ENCODE measurements at regions not wholly inside any gene's neighbourhood (a gene's known extent, or its start where the extent isn't known, plus 50 kb on each side); places are given as distances from the start of the nearest gene placed in this dataset.

DNA sequence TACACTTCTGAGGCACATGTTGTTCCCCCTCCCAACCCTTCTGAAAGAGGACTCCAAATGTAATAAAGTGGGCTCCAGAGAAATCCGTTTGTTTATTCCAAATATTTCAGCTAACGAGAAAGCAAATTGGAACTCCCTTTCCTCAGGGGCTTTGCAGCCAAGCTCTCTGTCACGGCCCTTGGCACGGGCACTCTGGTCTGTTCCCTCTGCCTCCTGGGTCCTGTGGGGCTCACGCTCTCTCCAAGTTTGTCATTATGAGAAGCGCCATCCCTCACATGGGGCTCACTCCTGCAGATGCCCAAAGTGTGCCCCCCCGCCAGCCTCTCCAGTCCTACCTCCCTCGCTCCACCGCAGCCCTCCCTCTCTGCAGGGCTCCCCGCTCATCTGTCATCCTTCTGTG is 125.4 kb upstream of the POU2AF2 start:
- Histone ChIP-seq H3K27ac (no peak overlapping the region), H3K36me3 (no peaks in the 10 kb centered on the region), H3K4me1 (no peaks in the 10 kb centered on the region), H3K9me3 (no peaks in the 10 kb centered on the region), H3K27me3 (no peaks in the 10 kb centered on the region), H3K4me3 (no peak overlapping the region)
- intact Hi-C loops (cut with DNase I), result no loop called here
- TF ChIP-seq, protein P1, sequence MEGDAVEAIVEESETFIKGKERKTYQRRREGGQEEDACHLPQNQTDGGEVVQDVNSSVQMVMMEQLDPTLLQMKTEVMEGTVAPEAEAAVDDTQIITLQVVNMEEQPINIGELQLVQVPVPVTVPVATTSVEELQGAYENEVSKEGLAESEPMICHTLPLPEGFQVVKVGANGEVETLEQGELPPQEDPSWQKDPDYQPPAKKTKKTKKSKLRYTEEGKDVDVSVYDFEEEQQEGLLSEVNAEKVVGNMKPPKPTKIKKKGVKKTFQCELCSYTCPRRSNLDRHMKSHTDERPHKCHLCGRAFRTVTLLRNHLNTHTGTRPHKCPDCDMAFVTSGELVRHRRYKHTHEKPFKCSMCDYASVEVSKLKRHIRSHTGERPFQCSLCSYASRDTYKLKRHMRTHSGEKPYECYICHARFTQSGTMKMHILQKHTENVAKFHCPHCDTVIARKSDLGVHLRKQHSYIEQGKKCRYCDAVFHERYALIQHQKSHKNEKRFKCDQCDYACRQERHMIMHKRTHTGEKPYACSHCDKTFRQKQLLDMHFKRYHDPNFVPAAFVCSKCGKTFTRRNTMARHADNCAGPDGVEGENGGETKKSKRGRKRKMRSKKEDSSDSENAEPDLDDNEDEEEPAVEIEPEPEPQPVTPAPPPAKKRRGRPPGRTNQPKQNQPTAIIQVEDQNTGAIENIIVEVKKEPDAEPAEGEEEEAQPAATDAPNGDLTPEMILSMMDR (IDR thresholded peaks at IDR 0.05), result no peak
- ATAC-seq, result no peak
- DNase-seq, result peak in 2 of 4 donors; percentile 35 to 66

DNA sequence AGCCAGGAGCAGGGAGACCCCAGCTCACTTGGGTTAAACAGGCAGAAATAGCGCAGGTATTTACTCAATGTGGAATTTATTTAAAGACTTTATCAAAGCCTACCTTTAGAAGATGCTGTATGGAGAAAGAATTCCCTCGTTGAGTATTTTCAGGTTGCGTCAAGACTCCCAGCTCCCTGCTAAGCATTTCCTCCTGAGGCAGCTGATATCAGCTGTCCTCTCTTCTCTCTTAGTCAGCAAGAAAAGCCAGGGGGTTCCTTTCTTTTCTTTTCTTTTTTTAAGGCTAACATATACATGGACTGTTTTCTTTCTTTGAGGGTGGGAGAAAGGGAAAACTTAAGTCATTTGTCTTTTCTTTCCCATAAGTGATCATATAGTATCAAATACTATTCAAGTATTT is 125.8 kb upstream of the POU2AF2 start:
- Histone ChIP-seq H3K27me3 (no peaks in the 10 kb centered on the region), H3K4me3 (no peak overlapping the region), H3K36me3 (no peaks in the 10 kb centered on the region), H3K4me1 (no peaks in the 10 kb centered on the region), H3K9me3 (no peaks in the 10 kb centered on the region), H3K27ac (no peak overlapping the region)
- TF ChIP-seq, protein P1 (IDR thresholded peaks at IDR 0.05), result no peak
- intact Hi-C loops (cut with DNase I), result no loop called here
- DNase-seq (peak in 2 of 4 donors; percentile 29 to 64), ATAC-seq (no peak)

DNA sequence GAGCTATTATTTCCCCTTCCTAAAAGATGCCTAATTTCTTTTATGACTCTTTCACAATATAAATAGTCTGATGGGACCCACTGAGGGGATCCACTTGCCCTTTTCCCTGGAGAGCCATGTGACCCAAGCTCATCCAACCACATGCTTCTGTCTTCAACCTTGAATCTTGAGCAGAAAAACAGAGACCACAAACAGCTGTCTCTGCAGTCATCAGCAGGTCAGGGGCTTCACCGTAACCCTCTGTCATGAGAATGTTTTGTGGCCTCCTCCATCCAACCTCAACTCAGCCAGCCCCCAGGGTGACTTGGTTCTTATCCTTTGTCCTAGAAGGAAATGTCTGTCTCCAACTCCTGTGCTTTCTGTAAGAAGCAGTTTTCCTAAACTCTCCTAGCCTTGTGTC is 129.6 kb upstream of the POU2AF2 start:
- intact Hi-C loops (cut with DNase I), result no loop called here
- Histone ChIP-seq H3K4me3 (no peak overlapping the region), H3K9me3 (no peaks in the 10 kb centered on the region), H3K27me3 (no peaks in the 10 kb centered on the region), H3K36me3 (no peaks in the 10 kb centered on the region), H3K4me1 (no peaks in the 10 kb centered on the region), H3K27ac (no peak overlapping the region)
- DNase-seq, result no peak
- ATAC-seq, result no peak
- TF ChIP-seq, protein P1 (IDR thresholded peaks at IDR 0.05), result no peak

DNA sequence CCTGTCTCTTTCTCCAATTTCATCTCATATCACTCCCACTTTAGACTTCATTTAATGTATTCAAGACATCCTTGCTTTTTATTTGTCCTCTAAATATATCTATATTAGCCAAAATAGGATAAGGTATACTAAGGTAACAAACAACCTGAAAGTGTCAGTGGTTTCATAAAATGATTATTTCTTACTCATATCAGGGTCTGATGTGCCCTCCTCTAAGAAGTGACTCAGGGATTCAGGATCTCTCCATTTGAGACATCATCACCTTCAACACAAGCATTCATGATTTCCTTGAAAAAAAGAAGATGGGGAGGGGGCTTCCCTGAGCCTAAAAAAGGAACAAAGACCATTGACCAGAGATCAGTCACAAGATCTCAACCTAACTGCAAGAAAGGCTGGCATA is 131.4 kb upstream of the POU2AF2 start:
- ATAC-seq, result no peak
- Histone ChIP-seq H3K9me3 (no peaks in the 10 kb centered on the region), H3K27ac (no peak overlapping the region), H3K27me3 (no peaks in the 10 kb centered on the region), H3K4me3 (no peak overlapping the region), H3K36me3 (no peaks in the 10 kb centered on the region), H3K4me1 (no peaks in the 10 kb centered on the region)
- DNase-seq, result no peak
- TF ChIP-seq, protein P1 (IDR thresholded peaks at IDR 0.05), result no peak
- intact Hi-C loops (cut with DNase I), result no loop called here

DNA sequence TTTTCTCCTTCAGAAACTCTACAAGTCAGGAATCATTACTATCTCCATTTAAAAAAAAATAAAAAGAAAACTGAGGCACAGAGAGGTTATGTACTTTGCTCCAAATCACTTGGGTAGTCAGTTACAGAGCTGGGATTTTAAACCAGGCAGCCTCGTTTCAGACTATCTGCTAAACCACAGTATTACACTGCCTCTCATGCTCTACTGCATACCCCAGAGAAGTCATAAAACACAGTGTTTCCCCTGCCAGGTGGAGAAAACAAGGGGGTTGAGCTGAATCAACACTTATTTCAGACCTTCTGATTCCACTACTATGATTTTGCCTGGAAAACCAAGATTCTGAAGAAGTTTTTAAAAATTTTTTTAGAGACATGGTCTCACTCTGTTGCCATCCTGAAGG is 132.9 kb upstream of the POU2AF2 start:
- no peak for DNase-seq
- Histone ChIP-seq H3K27ac (no peak overlapping the region), H3K4me3 (no peak overlapping the region), H3K27me3 (no peaks in the 10 kb centered on the region), H3K4me1 (no peaks in the 10 kb centered on the region), H3K36me3 (no peaks in the 10 kb centered on the region), H3K9me3 (no peaks in the 10 kb centered on the region)
- ATAC-seq, result no peak
- intact Hi-C loops (cut with DNase I), result no loop called here
- TF ChIP-seq, protein P1 (IDR thresholded peaks at IDR 0.05), result no peak
